GM23248 (cell line): ENCODE measurements at regions not wholly inside any gene's neighbourhood (a gene's known extent, or its start where the extent isn't known, plus 50 kb on each side); places are given as distances from the start of the nearest gene placed in this dataset.

Experiments
- EZH2 ChIP-seq: fragments of 200-600 bp; sonication (generic); IDR thresholded peaks from 2 replicates; pipeline ENCODE4 v1.6.1; 2018; ENCODE audit warnings: antibody characterized with exemption, mild to moderate bottlenecking; ENCODE audit not compliant: insufficient read depth, poor library complexity, severe bottlenecking
- EZH2phosphoT487 ChIP-seq: fragments of 200-600 bp; sonication (generic); IDR thresholded peaks from 2 replicates; pipeline ENCODE4 v1.6.1; 2018; ENCODE audit warnings: antibody characterized with exemption, moderate library complexity, mild to moderate bottlenecking, low read depth; ENCODE audit not compliant: insufficient read depth

DNA sequence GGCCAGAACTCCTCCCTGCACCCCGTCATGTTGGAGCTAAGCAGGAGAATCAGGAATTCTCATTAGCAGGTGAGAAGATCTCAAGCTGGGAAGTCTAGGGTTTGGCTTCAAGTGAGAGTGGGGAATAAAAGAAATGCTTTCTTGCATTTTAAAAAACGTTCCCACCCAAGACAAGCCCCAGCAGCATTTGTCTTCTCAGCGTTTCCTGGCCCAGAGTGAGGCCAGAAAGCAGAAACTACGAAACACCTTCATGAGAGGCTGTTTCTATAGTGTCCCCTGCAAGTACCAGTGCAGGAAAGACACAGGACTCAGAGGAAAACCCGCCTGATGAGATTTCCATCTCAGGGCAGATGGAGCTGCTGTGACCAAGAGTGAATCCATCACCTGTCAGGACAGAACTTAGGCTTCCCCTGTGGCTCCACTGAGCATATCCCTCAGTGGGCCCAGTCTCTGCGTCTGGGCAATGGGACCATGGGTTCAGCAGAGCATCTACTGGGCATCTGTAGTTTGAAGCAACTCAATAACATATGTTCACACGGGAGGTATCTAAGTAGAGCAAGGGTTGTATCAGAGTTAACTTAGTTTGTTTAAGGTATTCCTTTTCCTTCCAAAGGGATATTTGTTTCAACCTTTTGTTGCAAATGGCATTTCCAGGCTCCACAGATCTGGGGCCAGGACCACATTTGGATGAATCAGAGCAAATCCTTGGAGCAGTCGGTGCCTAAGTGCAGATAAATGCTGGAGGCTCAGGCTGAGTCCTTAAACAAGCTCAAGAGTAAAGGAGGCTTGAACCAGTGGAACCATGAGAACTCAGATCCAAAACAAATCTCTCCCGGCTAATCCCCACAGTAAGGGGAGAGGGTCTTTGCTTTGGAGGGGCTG, 548.3 kb downstream of the MIAT start:
- TF ChIP-seq EZH2phosphoT487 (no peak), EZH2 (no peak)
